GM12864 (cell line): ENCODE measurements at regions not wholly inside any gene's neighbourhood (a gene's known extent, or its start where the extent isn't known, plus 50 kb on each side); places are given as distances from the start of the nearest gene placed in this dataset.

Experiments used
- DNase-seq: peaks from one replicate; pipeline ENCODE4 v3.0.0-alpha.2; 2011; ENCODE audit warnings: low read depth
- H3K4me3 ChIP-seq: 2 replicates; pipeline ENCODE4 v1.5.1; 2011; ENCODE audit warnings: mild to moderate bottlenecking, low read depth, low read length, control low read depth
- TF ChIP-seq, protein P1 (sequence below): IDR thresholded peaks from 2 replicates; pipeline ENCODE4 v1.5.1; 2011; ENCODE audit warnings: low read depth, mild to moderate bottlenecking, moderate library complexity, low read length, control low read depth, inconsistent platforms; ENCODE audit errors: missing control alignments

DNA sequence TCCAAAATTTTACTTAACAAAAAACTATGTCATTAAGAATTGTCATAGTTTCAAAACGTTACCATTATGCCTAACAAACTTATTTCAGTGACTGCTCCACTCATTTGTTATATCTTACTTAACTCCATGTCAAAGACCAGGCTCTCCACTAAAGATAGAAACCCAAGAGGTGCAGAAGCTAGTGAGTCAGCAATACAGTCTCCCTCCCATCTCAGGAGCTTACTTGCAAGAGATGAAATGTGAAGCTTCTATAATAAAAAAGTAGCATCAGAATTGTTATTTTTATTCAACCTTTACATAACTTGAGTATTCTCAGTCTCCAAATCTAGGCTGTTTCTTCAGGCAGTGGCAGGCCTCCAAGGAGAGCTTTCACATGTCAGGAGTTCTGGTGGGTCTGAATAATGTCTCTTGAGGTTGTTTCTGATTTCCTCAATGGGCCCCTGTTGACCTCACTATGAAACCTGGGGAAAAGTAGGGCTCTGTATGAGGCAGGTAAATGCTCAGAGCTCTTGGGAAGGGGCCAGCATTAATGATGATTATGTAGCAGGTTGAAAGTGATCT, 242.0 kb downstream of the NDFIP2 start:
- no peak for DNase-seq
- TF ChIP-seq, protein P1, sequence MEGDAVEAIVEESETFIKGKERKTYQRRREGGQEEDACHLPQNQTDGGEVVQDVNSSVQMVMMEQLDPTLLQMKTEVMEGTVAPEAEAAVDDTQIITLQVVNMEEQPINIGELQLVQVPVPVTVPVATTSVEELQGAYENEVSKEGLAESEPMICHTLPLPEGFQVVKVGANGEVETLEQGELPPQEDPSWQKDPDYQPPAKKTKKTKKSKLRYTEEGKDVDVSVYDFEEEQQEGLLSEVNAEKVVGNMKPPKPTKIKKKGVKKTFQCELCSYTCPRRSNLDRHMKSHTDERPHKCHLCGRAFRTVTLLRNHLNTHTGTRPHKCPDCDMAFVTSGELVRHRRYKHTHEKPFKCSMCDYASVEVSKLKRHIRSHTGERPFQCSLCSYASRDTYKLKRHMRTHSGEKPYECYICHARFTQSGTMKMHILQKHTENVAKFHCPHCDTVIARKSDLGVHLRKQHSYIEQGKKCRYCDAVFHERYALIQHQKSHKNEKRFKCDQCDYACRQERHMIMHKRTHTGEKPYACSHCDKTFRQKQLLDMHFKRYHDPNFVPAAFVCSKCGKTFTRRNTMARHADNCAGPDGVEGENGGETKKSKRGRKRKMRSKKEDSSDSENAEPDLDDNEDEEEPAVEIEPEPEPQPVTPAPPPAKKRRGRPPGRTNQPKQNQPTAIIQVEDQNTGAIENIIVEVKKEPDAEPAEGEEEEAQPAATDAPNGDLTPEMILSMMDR, result no peak
- no peak overlapping the region for H3K4me3 ChIP-seq

GRCh38 chr13:79716191-79716590, 235.2 kb downstream of the NDFIP2 start:
- no peak overlapping the region for H3K4me3 ChIP-seq
- no peak for DNase-seq
- TF ChIP-seq, protein P1, result no peak

DNA sequence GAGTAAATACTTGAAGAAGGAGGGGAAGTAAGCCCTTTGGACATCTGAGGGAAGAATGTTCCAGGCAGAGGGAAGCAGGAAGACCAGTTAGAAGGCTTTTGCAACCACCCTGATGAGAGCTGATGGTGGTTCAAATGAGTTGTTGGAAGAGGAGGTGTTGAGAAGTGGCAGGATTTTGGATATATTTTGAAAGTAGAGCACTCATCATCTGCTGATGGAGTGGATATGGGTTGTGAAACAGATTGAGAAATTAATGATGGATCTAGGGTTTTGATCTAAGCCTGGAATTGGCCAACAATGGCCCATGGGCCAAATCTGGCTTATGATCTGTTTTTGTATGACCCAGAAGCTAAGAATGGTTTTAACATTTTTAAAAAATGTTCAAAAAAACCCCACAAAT, 230.7 kb downstream of the NDFIP2 start:
- H3K4me3 ChIP-seq, result no peak overlapping the region
- TF ChIP-seq, protein P1, result no peak
- no peak for DNase-seq

DNA sequence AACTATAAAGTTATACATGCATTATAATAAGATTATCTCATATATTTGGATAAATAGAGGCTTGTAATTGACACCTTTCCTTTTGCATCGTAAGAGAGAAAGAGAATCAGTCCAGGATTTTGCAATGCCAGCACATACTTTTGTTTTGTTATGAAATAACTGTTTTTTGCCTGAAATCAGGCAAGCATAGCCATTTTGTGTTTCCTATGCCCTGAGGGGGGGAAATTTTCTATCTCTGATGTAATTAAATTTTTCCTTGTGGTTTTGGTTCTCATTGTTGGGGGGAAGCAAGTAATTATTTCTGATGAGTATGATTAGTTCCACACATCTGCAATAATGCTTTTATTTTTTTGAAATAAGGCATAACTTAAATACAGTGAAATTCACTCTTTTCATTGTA, 229.4 kb downstream of the NDFIP2 start:
- DNase-seq, result no peak
- TF ChIP-seq, protein P1, result no peak
- no peak overlapping the region for H3K4me3 ChIP-seq

- DNase-seq, result no peak
- TF ChIP-seq, protein P1, result no peak
- no peak overlapping the region for H3K4me3 ChIP-seq
Measured at GRCh38 chr13:79709471-79709870, 228.5 kb downstream of the NDFIP2 start.

DNA sequence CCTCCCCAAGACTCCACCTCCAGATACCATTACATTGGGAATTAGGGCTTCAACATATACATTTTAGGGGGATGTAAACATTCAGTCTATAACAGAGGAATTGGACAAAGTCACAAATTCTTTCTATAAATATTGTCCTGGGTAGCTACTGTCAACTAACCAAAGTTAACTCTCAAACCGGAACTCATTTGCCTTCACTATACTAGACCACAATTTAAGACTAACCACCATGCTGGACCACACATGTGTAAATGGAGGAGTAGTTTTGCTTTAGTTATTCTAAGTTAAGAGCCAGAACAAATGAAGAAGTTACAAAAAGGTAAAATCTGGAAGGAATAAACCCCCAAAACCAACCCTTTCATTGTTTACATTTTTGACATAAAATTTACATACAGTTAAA, 222.8 kb downstream of the NDFIP2 start:
- no peak overlapping the region for H3K4me3 ChIP-seq
- DNase-seq, result peak; percentile 8
- TF ChIP-seq, protein P1, result no peak

- DNase-seq, result no peak
- TF ChIP-seq, protein P1, result no peak
- no peak overlapping the region for H3K4me3 ChIP-seq
Measured at GRCh38 chr13:79695754-79696153, 214.8 kb downstream of the NDFIP2 start.
